HCT116 (cell line): ENCODE measurements at regions not wholly inside any gene's neighbourhood (a gene's known extent, or its start where the extent isn't known, plus 50 kb on each side); places are given as distances from the start of the nearest gene placed in this dataset.

Experiments
- ATAC-seq: fragments of 200-7000 bp; cut with Tn5 transposase; 2 replicates; pipeline ENCODE4 v1.9.1; 2020; ENCODE audit warnings: mild to moderate bottlenecking, moderate library complexity
- BruUV-seq: library from RNA; stranded (reverse); fragments of 400-500 nt; replicated peaks from 2 replicates; lab custom pipeline; 2021; lab: Mats Ljungman, UMichigan
- CTCF ChIA-PET: fragments of 300-600 bp; sonication (Branson Sonifier 250); formaldehyde crosslinking; loops from one replicate; lab custom pipeline; 2021; ENCODE audit warnings: antibody characterized with exemption; lab: Charles Lee
- POLR2A ChIA-PET: fragments of 300-600, 350-600 bp; sonication (Branson Sonifier 250); formaldehyde crosslinking; loops from one replicate; lab custom pipeline; 2021; ENCODE audit warnings: antibody characterized with exemption; lab: Charles Lee
- RAD21 ChIA-PET, 2 experiments: fragments of 300-600 bp; sonication (Branson Sonifier 250); formaldehyde crosslinking; loops; one replicate each; lab custom pipeline; 2023; ENCODE audit warnings: low total read pairs in 2 of 2; ENCODE audit not compliant: uncharacterized antibody in 2 of 2, unreplicated experiment in 2 of 2, low non-redundant PET in 1 of 2; lab: Charles Lee
- DNase-seq: peaks from one replicate; pipeline ENCODE4 v3.0.0-alpha.2; 2010; ENCODE audit warnings: low read depth, low spot score
- H2AFZ ChIP-seq: fragments of 200-600 bp; shearing (Covaris generic), sonication (generic); 2 replicates; pipeline ENCODE4 v1.6.1; 2017; ENCODE audit warnings: low read depth, mixed run types, mixed read lengths, antibody characterized with exemption, low read length; ENCODE audit not compliant: poor library complexity, severe bottlenecking
- H3K27ac ChIP-seq: 2 replicates; pipeline ENCODE4 v1.5.1; 2012; ENCODE audit warnings: low read depth, low read length
- H3K27me3 ChIP-seq: fragments of 200-600 bp; sonication (generic); 2 replicates; pipeline ENCODE4 v1.6.1; 2016; ENCODE audit warnings: mixed run types, low read length, mixed read lengths; ENCODE audit not compliant: insufficient read depth
- H3K36me3 ChIP-seq, 2 experiments: fragments of 200-500 bp in 1 of 2; fragments of 200-600 bp in 1 of 2; sonication (Bioruptor generic) in 1 of 2; sonication (generic) in 1 of 2; 2 replicates each; pipeline versions ENCODE4 v1.5.1 to v1.6.1; 2014 to 2016; ENCODE audit warnings: low read length in 2 of 2, inconsistent platforms in 1 of 2, mixed read lengths in 1 of 2, mixed run types in 1 of 2; ENCODE audit not compliant: insufficient read depth in 2 of 2, control insufficient read depth in 1 of 2
- H3K4me1 ChIP-seq, 2 experiments: fragments of 200-600 bp in 1 of 2; sonication (generic) in 1 of 2; 2 replicates each; pipeline versions ENCODE4 v1.5.1 to v1.6.1; 2012 to 2017; ENCODE audit warnings: low read length in 2 of 2, inconsistent platforms in 1 of 2, mild to moderate bottlenecking in 1 of 2, mixed read lengths in 1 of 2, mixed run types in 1 of 2, moderate library complexity in 1 of 2; ENCODE audit not compliant: insufficient read depth in 2 of 2, control insufficient read depth in 1 of 2
- H3K4me2 ChIP-seq: fragments of 200-600 bp; sonication (generic); 2 replicates; pipeline ENCODE4 v1.6.1; 2017; ENCODE audit warnings: mixed run types, low read length, mixed read lengths
- H3K4me3 ChIP-seq, 2 experiments: fragments of 200-600 bp in 1 of 2; sonication (generic) in 1 of 2; replicated peaks in 1 of 2; 2 replicates each; pipeline ENCODE4 v1.5.1; 2011 to 2016; ENCODE audit warnings: low read length in 2 of 2, control low read depth in 1 of 2, low read depth in 1 of 2, mild to moderate bottlenecking in 1 of 2, mixed read lengths in 1 of 2, mixed run types in 1 of 2
- H3K79me2 ChIP-seq: fragments of 200-600 bp; sonication (generic); 2 replicates; pipeline ENCODE4 v1.6.1; 2017; ENCODE audit warnings: mild to moderate bottlenecking, mixed run types, low read length, moderate library complexity, mixed read lengths; ENCODE audit not compliant: insufficient read depth
- H3K9ac ChIP-seq: fragments of 200-600 bp; sonication (generic); 2 replicates; pipeline ENCODE4 v1.6.1; 2016; ENCODE audit warnings: low read length, mixed read lengths
- H3K9me2 ChIP-seq: fragments of 200-600 bp; sonication (generic), shearing (Covaris generic); 2 replicates; pipeline ENCODE4 v1.6.1; 2017; ENCODE audit warnings: mixed run types, mild to moderate bottlenecking, moderate library complexity; ENCODE audit not compliant: insufficient read depth
- H3K9me3 ChIP-seq, 2 experiments: fragments of 200-500 bp in 1 of 2; fragments of 200-600 bp in 1 of 2; sonication (Bioruptor generic) in 1 of 2; sonication (generic) in 1 of 2; 2 replicates each; pipeline ENCODE4 v1.6.1; 2014 to 2017; ENCODE audit warnings: low read length in 2 of 2, mixed read lengths in 2 of 2, inconsistent platforms in 1 of 2, low read depth in 1 of 2, mild to moderate bottlenecking in 1 of 2, mixed run types in 1 of 2, moderate library complexity in 1 of 2; ENCODE audit not compliant: control insufficient read depth in 1 of 2, insufficient read depth in 1 of 2
- H4K20me1 ChIP-seq: fragments of 200-600 bp; sonication (generic), shearing (Covaris generic); 2 replicates; pipeline ENCODE4 v1.6.1; 2017; ENCODE audit warnings: mixed run types, mild to moderate bottlenecking, moderate library complexity; ENCODE audit not compliant: insufficient read depth
- CEBPB ChIP-seq: IDR thresholded peaks from 2 replicates; pipeline ENCODE4 v1.6.1; 2012; ENCODE audit warnings: low read depth
- EGR1 ChIP-seq: IDR thresholded peaks from 2 replicates; pipeline ENCODE4 v1.6.1; 2012; ENCODE audit warnings: low read depth
- ELF1 ChIP-seq: IDR thresholded peaks from 2 replicates; pipeline ENCODE4 v1.6.1; 2012; ENCODE audit warnings: low read depth, borderline replicate concordance
- EZH2 ChIP-seq: fragments of 200-600 bp; sonication (generic); IDR thresholded peaks from 2 replicates; pipeline ENCODE4 v1.6.1; 2017; ENCODE audit warnings: antibody characterized with exemption, mixed run types
- EZH2phosphoT487 ChIP-seq: fragments of 200-600 bp; IDR thresholded peaks from 2 replicates; pipeline ENCODE4 v1.6.1; 2018; ENCODE audit warnings: antibody characterized with exemption, borderline replicate concordance
- POLR2A ChIP-seq: IDR thresholded peaks from 2 replicates; pipeline ENCODE4 v1.7.0; 2011; ENCODE audit warnings: borderline replicate concordance; ENCODE audit not compliant: insufficient read depth, insufficient read length; ENCODE audit errors: extremely low read depth
- POLR2AphosphoS5 ChIP-seq: IDR thresholded peaks from 2 replicates; pipeline ENCODE4 v1.6.1; 2011; ENCODE audit warnings: mild to moderate bottlenecking, low read depth, low read length, moderate library complexity
- RAD21 ChIP-seq: IDR thresholded peaks from 2 replicates; pipeline ENCODE4 v1.6.1; 2012; ENCODE audit warnings: low read depth, mild to moderate bottlenecking
- SP1 ChIP-seq: IDR thresholded peaks from 2 replicates; pipeline ENCODE4 v1.6.1; 2012; ENCODE audit warnings: low read depth
- SRF ChIP-seq: IDR thresholded peaks from 2 replicates; pipeline ENCODE4 v1.6.1; 2012; ENCODE audit warnings: low read depth
- TCF7L2 ChIP-seq: IDR thresholded peaks from 2 replicates; pipeline ENCODE4 v1.7.0; 2011; ENCODE audit warnings: borderline replicate concordance, inconsistent platforms; ENCODE audit not compliant: insufficient read depth, insufficient read length; ENCODE audit errors: extremely low read depth
- YY1 ChIP-seq: IDR thresholded peaks from 2 replicates; pipeline ENCODE4 v1.6.1; 2011; ENCODE audit warnings: low read length, low read depth, moderate library complexity, mild to moderate bottlenecking; ENCODE audit not compliant: insufficient replicate concordance; ENCODE audit errors: extremely low read depth
- ZNF274 ChIP-seq: fragments of 200-500 bp; sonication (Bioruptor generic); IDR thresholded peaks from 2 replicates; pipeline ENCODE4 v1.6.1; 2014; ENCODE audit warnings: mild to moderate bottlenecking, low read depth, low read length, inconsistent platforms
- intact Hi-C: fragments of 100-400 bp; cut with micrococcal nuclease; formaldehyde crosslinking; loops from 2 replicates; pipeline ENCODE4 v1.10.0; 2022
- TF ChIP-seq, protein P1 (sequence below): IDR thresholded peaks from 2 replicates; pipeline ENCODE4 v1.6.1; 2012
- TF ChIP-seq, protein P2 (sequence below): IDR thresholded peaks from 2 replicates; pipeline ENCODE4 v1.6.1; 2012
- TF ChIP-seq, protein P3 (sequence below): IDR thresholded peaks from 2 replicates; pipeline ENCODE4 v1.6.1; 2012; ENCODE audit warnings: low read depth

DNA sequence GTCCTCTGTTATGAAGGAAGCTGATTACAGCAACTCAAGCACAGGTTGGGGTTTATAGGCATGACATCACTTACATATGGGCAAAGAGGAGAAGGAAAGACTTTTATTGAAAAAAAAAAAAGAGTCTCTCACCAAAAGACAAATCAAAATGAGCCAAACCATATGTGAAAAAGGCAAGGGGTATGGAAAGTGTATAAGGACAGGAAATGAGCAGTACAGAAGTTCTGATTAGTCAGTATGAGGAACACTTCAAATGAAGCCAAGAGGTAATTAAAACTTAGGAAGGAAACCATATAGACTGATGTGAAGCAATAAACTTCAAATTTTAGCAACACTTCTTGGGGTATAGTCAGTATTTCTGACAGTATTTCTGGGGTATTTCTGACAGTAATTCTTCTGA, 1372.6 kb downstream of the CDH11 start:
- no peak overlapping the region for H3K4me3 ChIP-seq
- intact Hi-C loops = no loop called here
- ChIA-PET CTCF (no interaction called here), POLR2A (no interaction called here)
- H3K9ac ChIP-seq = no peak overlapping the region
- H3K36me3 ChIP-seq = no peaks in the 10 kb centered on the region
- DNase-seq (no peak), ATAC-seq (no peak)
- H3K27ac ChIP-seq = no peak overlapping the region
- no peaks in the 10 kb centered on the region for H4K20me1 ChIP-seq
- no peaks in the 10 kb centered on the region for H3K9me2 ChIP-seq
- no peaks in the 10 kb centered on the region for H3K27me3 ChIP-seq
- no peak for TF ChIP-seq YY1
- TF ChIP-seq, protein P1, sequence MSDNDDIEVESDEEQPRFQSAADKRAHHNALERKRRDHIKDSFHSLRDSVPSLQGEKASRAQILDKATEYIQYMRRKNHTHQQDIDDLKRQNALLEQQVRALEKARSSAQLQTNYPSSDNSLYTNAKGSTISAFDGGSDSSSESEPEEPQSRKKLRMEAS = no peak
- TF ChIP-seq, all 23 proteins: peak for 0
- BruUV-seq = no TSS peak
- Histone ChIP-seq H2AFZ (no peak overlapping the region), H3K4me1 (no peaks in the 10 kb centered on the region), H3K79me2 (no peaks in the 10 kb centered on the region), H3K9me3 (peaks cover 0 to 37% of the 10 kb centered on the region in 2 experiments; a peak in 2 of 4 replicates), H3K4me2 (no peak overlapping the region)
- RAD21 ChIA-PET = no interaction called here

DNA sequence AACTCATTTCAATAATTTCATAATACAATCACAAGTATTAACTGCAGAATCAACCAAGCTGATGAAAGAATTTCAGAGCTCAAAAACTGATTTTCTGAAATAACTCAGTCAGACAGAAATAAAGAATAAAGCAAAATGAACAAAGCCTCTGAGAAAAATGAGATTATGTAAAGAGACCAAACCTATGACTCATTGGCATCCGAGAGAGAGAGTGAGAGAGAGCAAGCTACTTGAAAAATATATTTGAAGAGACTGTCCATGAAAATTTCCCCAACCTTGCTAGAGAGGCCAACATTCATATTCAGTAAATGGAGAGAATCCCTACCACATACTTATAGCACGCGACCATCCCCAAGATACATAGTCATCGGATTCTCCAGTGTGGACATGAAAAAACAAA, 1376.4 kb downstream of the CDH11 start:
- no peak overlapping the region for H3K4me3 ChIP-seq
- BruUV-seq = no TSS peak
- no peak overlapping the region for H2AFZ ChIP-seq
- H3K79me2 ChIP-seq = no peaks in the 10 kb centered on the region
- DNase-seq (no peak), ATAC-seq (no peak)
- no peak overlapping the region for H3K27ac ChIP-seq
- H3K27me3 ChIP-seq = no peaks in the 10 kb centered on the region
- no peak overlapping the region for H3K9ac ChIP-seq
- TF ChIP-seq SRF = no peak
- no peak for TF ChIP-seq RAD21
- no peak for TF ChIP-seq ELF1
- TF ChIP-seq EGR1 = no peak
- no peak for TF ChIP-seq POLR2AphosphoS5
- no peak for TF ChIP-seq POLR2A
- TF ChIP-seq, protein P2, sequence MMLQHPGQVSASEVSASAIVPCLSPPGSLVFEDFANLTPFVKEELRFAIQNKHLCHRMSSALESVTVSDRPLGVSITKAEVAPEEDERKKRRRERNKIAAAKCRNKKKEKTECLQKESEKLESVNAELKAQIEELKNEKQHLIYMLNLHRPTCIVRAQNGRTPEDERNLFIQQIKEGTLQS = no peak
- TF ChIP-seq CEBPB = no peak
- TF ChIP-seq YY1 = no peak
- no peak for TF ChIP-seq EZH2phosphoT487
- TF ChIP-seq ZNF274 = no peak
- no peak for TF ChIP-seq SP1
- TF ChIP-seq, protein P3, sequence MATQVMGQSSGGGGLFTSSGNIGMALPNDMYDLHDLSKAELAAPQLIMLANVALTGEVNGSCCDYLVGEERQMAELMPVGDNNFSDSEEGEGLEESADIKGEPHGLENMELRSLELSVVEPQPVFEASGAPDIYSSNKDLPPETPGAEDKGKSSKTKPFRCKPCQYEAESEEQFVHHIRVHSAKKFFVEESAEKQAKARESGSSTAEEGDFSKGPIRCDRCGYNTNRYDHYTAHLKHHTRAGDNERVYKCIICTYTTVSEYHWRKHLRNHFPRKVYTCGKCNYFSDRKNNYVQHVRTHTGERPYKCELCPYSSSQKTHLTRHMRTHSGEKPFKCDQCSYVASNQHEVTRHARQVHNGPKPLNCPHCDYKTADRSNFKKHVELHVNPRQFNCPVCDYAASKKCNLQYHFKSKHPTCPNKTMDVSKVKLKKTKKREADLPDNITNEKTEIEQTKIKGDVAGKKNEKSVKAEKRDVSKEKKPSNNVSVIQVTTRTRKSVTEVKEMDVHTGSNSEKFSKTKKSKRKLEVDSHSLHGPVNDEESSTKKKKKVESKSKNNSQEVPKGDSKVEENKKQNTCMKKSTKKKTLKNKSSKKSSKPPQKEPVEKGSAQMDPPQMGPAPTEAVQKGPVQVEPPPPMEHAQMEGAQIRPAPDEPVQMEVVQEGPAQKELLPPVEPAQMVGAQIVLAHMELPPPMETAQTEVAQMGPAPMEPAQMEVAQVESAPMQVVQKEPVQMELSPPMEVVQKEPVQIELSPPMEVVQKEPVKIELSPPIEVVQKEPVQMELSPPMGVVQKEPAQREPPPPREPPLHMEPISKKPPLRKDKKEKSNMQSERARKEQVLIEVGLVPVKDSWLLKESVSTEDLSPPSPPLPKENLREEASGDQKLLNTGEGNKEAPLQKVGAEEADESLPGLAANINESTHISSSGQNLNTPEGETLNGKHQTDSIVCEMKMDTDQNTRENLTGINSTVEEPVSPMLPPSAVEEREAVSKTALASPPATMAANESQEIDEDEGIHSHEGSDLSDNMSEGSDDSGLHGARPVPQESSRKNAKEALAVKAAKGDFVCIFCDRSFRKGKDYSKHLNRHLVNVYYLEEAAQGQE = no peak
- no peak for TF ChIP-seq EZH2
- TF ChIP-seq TCF7L2 = no peak
- ChIA-PET CTCF (no interaction called here), POLR2A (no interaction called here), RAD21 (no interaction called here)
- no peaks in the 10 kb centered on the region for H3K9me2 ChIP-seq
- peaks cover 0 to 32% of the 10 kb centered on the region in 2 experiments; a peak in 2 of 4 replicates for H3K9me3 ChIP-seq
- H3K4me2 ChIP-seq = no peak overlapping the region
- H3K36me3 ChIP-seq = no peaks in the 10 kb centered on the region
- intact Hi-C loops = no loop called here
- H4K20me1 ChIP-seq = no peaks in the 10 kb centered on the region
- no peaks in the 10 kb centered on the region for H3K4me1 ChIP-seq
